HepG2 (cell line): ENCODE measurements at regions not wholly inside any gene's neighbourhood (a gene's known extent, or its start where the extent isn't known, plus 50 kb on each side); places are given as distances from the start of the nearest gene placed in this dataset.

Experiments
- ATRX ChIP-seq: sonication (generic); formaldehyde crosslinking; IDR thresholded peaks from 2 replicates; pipeline ENCODE4 v1.4.0; 2020; ENCODE audit warnings: missing genetic modification reagents, borderline replicate concordance
- CHD4 ChIP-seq: fragments of 200-600 bp; sonication (generic); IDR thresholded peaks from 2 replicates; pipeline ENCODE4 v1.7.0; 2017; ENCODE audit warnings: mild to moderate bottlenecking, low read length, borderline replicate concordance
- MED1 ChIP-seq: sonication (generic); formaldehyde crosslinking; IDR thresholded peaks from 2 replicates; pipeline ENCODE4 v1.4.0; 2020; ENCODE audit warnings: missing genetic modification reagents
- NFIC ChIP-seq: IDR thresholded peaks from 2 replicates; pipeline ENCODE4 v1.6.1; 2012; ENCODE audit warnings: mild to moderate bottlenecking, low read length, inconsistent platforms
- PHF21A ChIP-seq: sonication (generic); formaldehyde crosslinking; IDR thresholded peaks from 2 replicates; pipeline ENCODE4 v1.5.0; 2020; ENCODE audit warnings: mild to moderate bottlenecking, missing genetic modification reagents
- POLR2G ChIP-seq: fragments of 200-400 bp; formaldehyde crosslinking; IDR thresholded peaks from 2 replicates; pipeline ENCODE4 v1.6.1; 2018; ENCODE audit warnings: mild to moderate bottlenecking, low read depth, low read length, moderate library complexity
- SOX6 ChIP-seq, 2 experiments: fragments of 450-650 bp in 1 of 2; sonication (generic) in 1 of 2; formaldehyde crosslinking in 1 of 2; IDR thresholded peaks; 2 replicates each; pipeline versions ENCODE4 v1.4.0 to v1.6.1; 2017 to 2020; ENCODE audit warnings: antibody characterized with exemption in 1 of 2, mild to moderate bottlenecking in 1 of 2, missing genetic modification reagents in 1 of 2
- ZNF484 ChIP-seq: sonication (generic); formaldehyde crosslinking; IDR thresholded peaks from 2 replicates; pipeline ENCODE4 v1.5.1; 2020; ENCODE audit warnings: mild to moderate bottlenecking, low read depth, missing genetic modification reagents, borderline replicate concordance
- ZNF569 ChIP-seq: sonication (generic); formaldehyde crosslinking; IDR thresholded peaks from 2 replicates; pipeline ENCODE4 v1.5.0; 2020; ENCODE audit warnings: mild to moderate bottlenecking, missing genetic modification reagents, moderate library complexity, borderline replicate concordance
- TF ChIP-seq, protein P1 (sequence below): sonication (generic); formaldehyde crosslinking; IDR thresholded peaks from 2 replicates; pipeline ENCODE4 v1.4.0; 2020; ENCODE audit warnings: missing genetic modification reagents
- TF ChIP-seq, protein P2 (sequence below): IDR thresholded peaks from 2 replicates; pipeline ENCODE4 v1.6.1; 2016; ENCODE audit warnings: mild to moderate bottlenecking
- TF ChIP-seq, protein P3 (sequence below): IDR thresholded peaks from 2 replicates; pipeline ENCODE4 v1.6.1; 2016; ENCODE audit warnings: low read depth
- TF ChIP-seq, protein P4 (sequence below): sonication (generic); formaldehyde crosslinking; IDR thresholded peaks from 2 replicates; pipeline ENCODE4 v1.5.1; 2020; ENCODE audit warnings: missing genetic modification reagents, mild to moderate bottlenecking, borderline replicate concordance
- TF ChIP-seq, protein P5 (sequence below): sonication (generic); formaldehyde crosslinking; IDR thresholded peaks from 2 replicates; pipeline ENCODE4 v1.5.0; 2020; ENCODE audit warnings: missing genetic modification reagents
- TF ChIP-seq, protein P6 (sequence below): IDR thresholded peaks from 2 replicates; pipeline ENCODE4 v1.6.1; 2016
- TF ChIP-seq, protein P7 (sequence below): sonication (generic); formaldehyde crosslinking; IDR thresholded peaks from 2 replicates; pipeline ENCODE4 v1.5.1; 2020; ENCODE audit warnings: mild to moderate bottlenecking, missing genetic modification reagents, borderline replicate concordance

DNA sequence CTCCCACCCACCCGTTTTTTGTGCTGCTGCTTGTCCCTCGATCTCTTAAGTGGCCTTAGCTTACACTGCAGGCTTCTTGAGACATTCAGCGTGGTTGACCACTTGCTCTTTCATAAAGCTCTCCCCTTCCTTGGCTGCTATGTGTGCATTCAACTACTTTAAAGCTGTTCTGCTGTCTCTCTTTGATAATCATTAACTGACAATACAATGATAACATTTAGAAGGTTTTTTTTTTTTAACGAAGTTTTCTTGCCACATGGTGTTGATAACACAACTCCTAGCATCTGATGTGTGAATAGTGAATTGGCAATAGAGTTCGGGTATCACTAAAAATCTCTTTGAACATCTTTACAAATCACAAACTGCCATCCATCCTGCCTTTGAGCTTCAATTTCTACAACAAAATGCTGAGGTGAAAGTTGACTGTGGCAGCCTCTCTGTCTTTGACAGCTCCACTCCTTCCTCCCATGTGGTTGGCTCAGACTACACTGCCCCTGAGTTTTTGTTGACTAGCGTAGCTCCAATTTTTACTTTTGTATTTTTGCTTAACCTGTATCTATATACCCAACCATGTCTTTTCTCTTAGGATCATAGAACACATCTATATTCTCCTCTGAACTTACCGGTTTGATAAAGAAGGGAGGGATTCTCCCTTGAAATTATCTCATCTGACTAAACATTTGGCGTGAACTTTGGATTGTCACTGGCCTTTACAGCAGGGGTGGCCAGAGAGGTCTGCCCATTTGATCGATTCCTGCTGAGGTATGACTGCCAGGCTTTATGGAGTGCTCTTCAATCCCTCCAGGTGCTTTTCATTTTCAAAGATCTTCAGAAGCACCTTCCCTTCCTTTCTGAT, 409.4 kb upstream of the CD180 start (continued):
- TF ChIP-seq CHD4 (peak; percentile 66; the same call in 1 of the 2 replicates), MED1 (CRISPR knock-in tag) (0 out of 2 replicates have a peak, but pooled peaks have one; percentile 22), PHF21A (CRISPR knock-in tag) (no peak), ZNF484 (CRISPR knock-in tag) (no peak), ZNF569 (CRISPR knock-in tag) (no peak), ATRX (CRISPR knock-in tag) (no peak), SOX6 (IDR thresholded peaks at IDR 0.05) (no peak), SOX6 (CRISPR knock-in tag; IDR thresholded peaks at IDR 0.05) (peak; percentile 69), NFIC (peak; percentile 81), POLR2G (peak; percentile 49; the same call in 1 of the 2 replicates)
- TF ChIP-seq, protein P1, sequence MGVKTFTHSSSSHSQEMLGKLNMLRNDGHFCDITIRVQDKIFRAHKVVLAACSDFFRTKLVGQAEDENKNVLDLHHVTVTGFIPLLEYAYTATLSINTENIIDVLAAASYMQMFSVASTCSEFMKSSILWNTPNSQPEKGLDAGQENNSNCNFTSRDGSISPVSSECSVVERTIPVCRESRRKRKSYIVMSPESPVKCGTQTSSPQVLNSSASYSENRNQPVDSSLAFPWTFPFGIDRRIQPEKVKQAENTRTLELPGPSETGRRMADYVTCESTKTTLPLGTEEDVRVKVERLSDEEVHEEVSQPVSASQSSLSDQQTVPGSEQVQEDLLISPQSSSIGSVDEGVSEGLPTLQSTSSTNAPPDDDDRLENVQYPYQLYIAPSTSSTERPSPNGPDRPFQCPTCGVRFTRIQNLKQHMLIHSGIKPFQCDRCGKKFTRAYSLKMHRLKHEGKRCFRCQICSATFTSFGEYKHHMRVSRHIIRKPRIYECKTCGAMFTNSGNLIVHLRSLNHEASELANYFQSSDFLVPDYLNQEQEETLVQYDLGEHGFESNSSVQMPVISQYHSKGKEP (CRISPR knock-in tag): no peak
- TF ChIP-seq, protein P2, sequence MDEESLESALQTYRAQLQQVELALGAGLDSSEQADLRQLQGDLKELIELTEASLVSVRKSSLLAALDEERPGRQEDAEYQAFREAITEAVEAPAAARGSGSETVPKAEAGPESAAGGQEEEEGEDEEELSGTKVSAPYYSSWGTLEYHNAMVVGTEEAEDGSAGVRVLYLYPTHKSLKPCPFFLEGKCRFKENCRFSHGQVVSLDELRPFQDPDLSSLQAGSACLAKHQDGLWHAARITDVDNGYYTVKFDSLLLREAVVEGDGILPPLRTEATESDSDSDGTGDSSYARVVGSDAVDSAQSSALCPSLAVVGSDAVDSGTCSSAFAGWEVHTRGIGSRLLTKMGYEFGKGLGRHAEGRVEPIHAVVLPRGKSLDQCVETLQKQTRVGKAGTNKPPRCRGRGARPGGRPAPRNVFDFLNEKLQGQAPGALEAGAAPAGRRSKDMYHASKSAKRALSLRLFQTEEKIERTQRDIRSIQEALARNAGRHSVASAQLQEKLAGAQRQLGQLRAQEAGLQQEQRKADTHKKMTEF (CRISPR knock-in tag): peak; percentile 56
- TF ChIP-seq, protein P3, sequence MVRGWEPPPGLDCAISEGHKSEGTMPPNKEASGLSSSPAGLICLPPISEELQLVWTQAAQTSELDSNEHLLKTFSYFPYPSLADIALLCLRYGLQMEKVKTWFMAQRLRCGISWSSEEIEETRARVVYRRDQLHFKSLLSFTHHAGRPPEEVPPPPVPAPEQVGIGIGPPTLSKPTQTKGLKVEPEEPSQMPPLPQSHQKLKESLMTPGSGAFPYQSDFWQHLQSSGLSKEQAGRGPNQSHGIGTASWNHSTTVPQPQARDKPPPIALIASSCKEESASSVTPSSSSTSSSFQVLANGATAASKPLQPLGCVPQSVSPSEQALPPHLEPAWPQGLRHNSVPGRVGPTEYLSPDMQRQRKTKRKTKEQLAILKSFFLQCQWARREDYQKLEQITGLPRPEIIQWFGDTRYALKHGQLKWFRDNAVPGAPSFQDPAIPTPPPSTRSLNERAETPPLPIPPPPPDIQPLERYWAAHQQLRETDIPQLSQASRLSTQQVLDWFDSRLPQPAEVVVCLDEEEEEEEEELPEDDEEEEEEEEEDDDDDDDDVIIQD (CRISPR knock-in tag): peak; percentile 30; the same call in 1 of the 2 replicates
- TF ChIP-seq, protein P4, sequence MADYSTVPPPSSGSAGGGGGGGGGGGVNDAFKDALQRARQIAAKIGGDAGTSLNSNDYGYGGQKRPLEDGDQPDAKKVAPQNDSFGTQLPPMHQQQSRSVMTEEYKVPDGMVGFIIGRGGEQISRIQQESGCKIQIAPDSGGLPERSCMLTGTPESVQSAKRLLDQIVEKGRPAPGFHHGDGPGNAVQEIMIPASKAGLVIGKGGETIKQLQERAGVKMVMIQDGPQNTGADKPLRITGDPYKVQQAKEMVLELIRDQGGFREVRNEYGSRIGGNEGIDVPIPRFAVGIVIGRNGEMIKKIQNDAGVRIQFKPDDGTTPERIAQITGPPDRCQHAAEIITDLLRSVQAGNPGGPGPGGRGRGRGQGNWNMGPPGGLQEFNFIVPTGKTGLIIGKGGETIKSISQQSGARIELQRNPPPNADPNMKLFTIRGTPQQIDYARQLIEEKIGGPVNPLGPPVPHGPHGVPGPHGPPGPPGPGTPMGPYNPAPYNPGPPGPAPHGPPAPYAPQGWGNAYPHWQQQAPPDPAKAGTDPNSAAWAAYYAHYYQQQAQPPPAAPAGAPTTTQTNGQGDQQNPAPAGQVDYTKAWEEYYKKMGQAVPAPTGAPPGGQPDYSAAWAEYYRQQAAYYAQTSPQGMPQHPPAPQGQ (CRISPR knock-in tag): 0 out of 2 replicates have a peak, but pooled peaks have one; percentile 34
- TF ChIP-seq, protein P5, sequence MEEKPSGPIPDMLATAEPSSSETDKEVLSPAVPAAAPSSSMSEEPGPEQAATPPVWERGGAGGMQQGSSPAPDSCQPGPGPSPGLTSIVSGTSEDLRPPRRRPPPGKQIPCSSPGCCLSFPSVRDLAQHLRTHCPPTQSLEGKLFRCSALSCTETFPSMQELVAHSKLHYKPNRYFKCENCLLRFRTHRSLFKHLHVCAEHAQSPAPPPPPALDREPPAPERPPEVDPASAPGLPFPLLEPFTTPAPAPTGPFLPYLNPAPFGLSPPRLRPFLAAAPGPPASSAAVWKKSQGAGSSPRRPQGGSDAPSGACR: no peak
- TF ChIP-seq, protein P6, sequence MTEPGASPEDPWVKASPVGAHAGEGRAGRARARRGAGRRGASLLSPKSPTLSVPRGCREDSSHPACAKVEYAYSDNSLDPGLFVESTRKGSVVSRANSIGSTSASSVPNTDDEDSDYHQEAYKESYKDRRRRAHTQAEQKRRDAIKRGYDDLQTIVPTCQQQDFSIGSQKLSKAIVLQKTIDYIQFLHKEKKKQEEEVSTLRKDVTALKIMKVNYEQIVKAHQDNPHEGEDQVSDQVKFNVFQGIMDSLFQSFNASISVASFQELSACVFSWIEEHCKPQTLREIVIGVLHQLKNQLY (CRISPR knock-in tag): peak; percentile 41; the same call in 1 of the 2 replicates
- TF ChIP-seq, protein P7, sequence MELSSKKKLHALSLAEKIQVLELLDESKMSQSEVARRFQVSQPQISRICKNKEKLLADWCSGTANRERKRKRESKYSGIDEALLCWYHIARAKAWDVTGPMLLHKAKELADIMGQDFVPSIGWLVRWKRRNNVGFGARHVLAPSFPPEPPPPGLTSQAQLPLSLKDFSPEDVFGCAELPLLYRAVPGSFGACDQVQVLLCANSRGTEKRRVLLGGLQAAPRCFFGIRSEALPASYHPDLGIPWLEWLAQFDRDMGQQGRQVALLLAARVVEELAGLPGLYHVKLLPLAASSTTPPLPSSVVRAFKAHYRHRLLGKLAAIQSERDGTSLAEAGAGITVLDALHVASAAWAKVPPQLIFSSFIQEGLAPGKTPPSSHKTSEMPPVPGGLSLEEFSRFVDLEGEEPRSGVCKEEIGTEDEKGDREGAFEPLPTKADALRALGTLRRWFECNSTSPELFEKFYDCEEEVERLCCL (CRISPR knock-in tag): no peak
